ENCODE measurements at regions not wholly inside any gene's neighbourhood (a gene's known extent, or its start where the extent isn't known, plus 50 kb on each side); places are given as distances from the start of the nearest gene placed in this dataset.

GRCh38 chr6:166713434-166714186 is 86.6 kb upstream of the RPS6KA2 start:
- Histone ChIP-seq H3K4me1 (ENCODE audit: low read depth) (no peaks in the 10 kb centered on the region), H3K36me3 (ENCODE audit: low read depth) (no peaks in the 10 kb centered on the region), H3K9me3 (no peaks in the 10 kb centered on the region), H3K4me3 (no peak overlapping the region)
- intact Hi-C loops (cut with DNase I, micrococcal nuclease): no loop called here
- ATAC-seq (no peak), DNase-seq (no peak)
- TF ChIP-seq CTCF (IDR thresholded peaks at IDR 0.05): no peak

GRCh38 chr6:166712286-166713228 is 85.5 kb upstream of the RPS6KA2 start:
- H3K4me1 ChIP-seq (ENCODE audit: low read depth): no peaks in the 10 kb centered on the region
- H3K36me3 ChIP-seq (ENCODE audit: low read depth): no peaks in the 10 kb centered on the region
- DNase-seq (no peak), ATAC-seq (no peak)
- no peak overlapping the region for H3K4me3 ChIP-seq
- TF ChIP-seq CTCF (IDR thresholded peaks at IDR 0.05): no peak
- H3K9me3 ChIP-seq: no peaks in the 10 kb centered on the region
- intact Hi-C loops (cut with DNase I, micrococcal nuclease): no loop called here

GRCh38 chr6:166710084-166710483 is 83.0 kb upstream of the RPS6KA2 start:
- Histone ChIP-seq H3K4me1 (ENCODE audit: low read depth) (no peaks in the 10 kb centered on the region), H3K36me3 (ENCODE audit: low read depth) (no peaks in the 10 kb centered on the region), H3K4me3 (no peak overlapping the region), H3K9me3 (no peaks in the 10 kb centered on the region)
- no peak for DNase-seq
- intact Hi-C loops (cut with DNase I, micrococcal nuclease): no loop called here
- TF ChIP-seq CTCF (IDR thresholded peaks at IDR 0.05): no peak
- no peak for ATAC-seq

- Histone ChIP-seq H3K9me3 (no peaks in the 10 kb centered on the region), H3K36me3 (ENCODE audit: low read depth) (no peaks in the 10 kb centered on the region), H3K4me1 (ENCODE audit: low read depth) (no peaks in the 10 kb centered on the region), H3K4me3 (no peak overlapping the region)
- no peak for DNase-seq
- no peak for TF ChIP-seq CTCF (IDR thresholded peaks at IDR 0.05)
- ATAC-seq: no peak
- intact Hi-C loops (cut with DNase I, micrococcal nuclease): no loop called here
Observed at GRCh38 chr6:166708460-166708859, 81.4 kb upstream of the RPS6KA2 start.

GRCh38 chr6:166707045-166707444 is 80.0 kb upstream of the RPS6KA2 start:
- DNase-seq (peak in 2 of 3 donors; percentile 46 to 69), ATAC-seq (peak; percentile 87)
- Histone ChIP-seq H3K9me3 (no peaks in the 10 kb centered on the region), H3K36me3 (ENCODE audit: low read depth) (no peaks in the 10 kb centered on the region), H3K4me1 (ENCODE audit: low read depth) (no peaks in the 10 kb centered on the region), H3K4me3 (no peak overlapping the region)
- peak; percentile 7 for TF ChIP-seq CTCF (IDR thresholded peaks at IDR 0.05)
- intact Hi-C loops (cut with DNase I, micrococcal nuclease): no loop called here
